Progenitor cell of endocrine pancreas (in vitro differentiated cells): ENCODE measurements at regions not wholly inside any gene's neighbourhood (a gene's known extent, or its start where the extent isn't known, plus 50 kb on each side); places are given as distances from the start of the nearest gene placed in this dataset.

Source experiments
- DNase-seq: peaks from one replicate; pipeline ENCODE4 v3.0.0; 2021; ENCODE audit warnings: low spot score; ENCODE audit not compliant: unreplicated experiment
- H3K27ac Mint-ChIP-seq: 2 replicates; pipeline ENCODE4 v1.8.0; 2021; ENCODE audit warnings: mild to moderate bottlenecking, moderate library complexity, mixed read lengths
- H3K27me3 Mint-ChIP-seq: 2 replicates; pipeline ENCODE4 v1.8.0; 2021; ENCODE audit warnings: mixed read lengths
- H3K36me3 Mint-ChIP-seq: 2 replicates; pipeline ENCODE4 v1.8.0; 2022; ENCODE audit warnings: mixed read lengths; ENCODE audit not compliant: insufficient read depth
- H3K4me1 Mint-ChIP-seq: 2 replicates; pipeline ENCODE4 v1.8.0; 2021; ENCODE audit warnings: low read depth, mixed read lengths
- H3K4me3 Mint-ChIP-seq: 2 replicates; pipeline ENCODE4 v1.8.0; 2021; ENCODE audit warnings: low read depth, mild to moderate bottlenecking, moderate library complexity, mixed read lengths
- H3K9me3 Mint-ChIP-seq: 2 replicates; pipeline ENCODE4 v1.8.0; 2021; ENCODE audit warnings: low read depth, mixed read lengths
- CTCF ChIP-seq: fragments of 200-600 bp; sonication (generic); IDR thresholded peaks from one replicate; pipeline ENCODE4 v1.5.0; 2021; ENCODE audit warnings: antibody characterized with exemption, mild to moderate bottlenecking; ENCODE audit not compliant: unreplicated experiment

- peaks cover 19% of the 10 kb centered on the region for H3K4me1 Mint-ChIP-seq
- TF ChIP-seq CTCF, result no peak
- H3K9me3 Mint-ChIP-seq, result peaks cover 5% of the 10 kb centered on the region
- DNase-seq, result no peak
- no peak overlapping the region for H3K4me3 Mint-ChIP-seq
- peaks cover 4% of the 10 kb centered on the region for H3K36me3 Mint-ChIP-seq
- H3K27ac Mint-ChIP-seq, result no peak overlapping the region
- H3K27me3 Mint-ChIP-seq, result peaks cover 31% of the 10 kb centered on the region
Observed at GRCh38 chr19:30277941-30278881, 94.0 kb upstream of the ZNF536 start.

GRCh38 chr19:30278882-30279254 lies 93.3 kb upstream of the ZNF536 start:
- DNase-seq, result no peak
- Mint-ChIP-seq H3K4me1 (peaks cover 23% of the 10 kb centered on the region), H3K9me3 (no peaks in the 10 kb centered on the region), H3K27ac (no peak overlapping the region), H3K36me3 (no peaks in the 10 kb centered on the region), H3K4me3 (no peak overlapping the region), H3K27me3 (peaks cover 33% of the 10 kb centered on the region)
- TF ChIP-seq CTCF, result no peak

GRCh38 chr19:30280018-30280417 lies 92.2 kb upstream of the ZNF536 start:
- no peaks in the 10 kb centered on the region for H3K36me3 Mint-ChIP-seq
- TF ChIP-seq CTCF, result no peak
- no peak for DNase-seq
- H3K4me1 Mint-ChIP-seq, result peaks cover 24% of the 10 kb centered on the region
- no peak overlapping the region for H3K4me3 Mint-ChIP-seq
- H3K27me3 Mint-ChIP-seq, result peaks cover 33% of the 10 kb centered on the region
- H3K9me3 Mint-ChIP-seq, result no peaks in the 10 kb centered on the region
- H3K27ac Mint-ChIP-seq, result peak overlapping the region; percentile 18

GRCh38 chr19:30281906-30282305 lies 90.3 kb upstream of the ZNF536 start:
- Mint-ChIP-seq H3K9me3 (no peaks in the 10 kb centered on the region), H3K4me1 (peaks cover 15% of the 10 kb centered on the region), H3K27ac (no peak overlapping the region), H3K4me3 (no peak overlapping the region), H3K36me3 (no peaks in the 10 kb centered on the region), H3K27me3 (peaks cover 33% of the 10 kb centered on the region)
- DNase-seq, result no peak
- no peak for TF ChIP-seq CTCF

- Mint-ChIP-seq H3K36me3 (no peaks in the 10 kb centered on the region), H3K27ac (peak overlapping the region; percentile 8), H3K4me1 (peaks cover 11% of the 10 kb centered on the region), H3K27me3 (peaks cover 29% of the 10 kb centered on the region), H3K9me3 (no peaks in the 10 kb centered on the region), H3K4me3 (no peak overlapping the region)
- no peak for DNase-seq
- no peak for TF ChIP-seq CTCF
Observed at GRCh38 chr19:30283556-30283955, 88.6 kb upstream of the ZNF536 start.
